IPS-NIHi11 (cell line): ENCODE measurements at regions not wholly inside any gene's neighbourhood (a gene's known extent, or its start where the extent isn't known, plus 50 kb on each side); places are given as distances from the start of the nearest gene placed in this dataset.

Experiments used
- DNase-seq: peaks from one replicate; pipeline ENCODE4 v3.0.0; 2012; ENCODE audit warnings: mixed read lengths, low spot score

GRCh38 chr7:155181768-155182167 is 111.6 kb downstream of the HTR5A start:
- DNase-seq = no peak

DNA sequence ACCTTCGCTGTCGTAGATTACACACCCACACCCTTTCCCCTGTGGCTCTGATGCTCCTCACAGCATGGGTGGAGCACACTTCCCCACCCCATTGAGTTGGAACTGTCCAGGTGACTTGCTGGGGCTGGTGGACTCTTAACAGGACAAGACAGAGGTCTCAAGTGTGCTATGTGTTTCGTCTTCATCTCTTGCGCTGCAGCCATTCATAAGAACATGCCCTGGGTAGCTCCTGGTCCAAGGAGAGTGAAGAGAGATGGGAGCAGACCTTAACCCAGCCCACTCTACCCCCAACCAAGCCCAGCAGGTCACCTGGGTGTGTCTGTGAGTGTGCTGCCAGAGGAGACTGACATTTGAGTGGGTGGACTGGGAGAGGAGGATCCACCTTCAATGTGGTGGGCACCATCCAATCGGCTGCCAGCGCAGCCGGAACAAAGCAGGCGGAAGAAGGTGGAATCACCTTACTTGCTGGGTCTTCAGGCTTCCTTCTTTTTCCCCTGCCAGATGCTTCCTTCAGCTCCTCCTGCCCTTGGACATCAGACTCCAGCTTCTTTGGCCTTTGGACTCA is 112.4 kb downstream of the HTR5A start:
- DNase-seq = no peak

DNA sequence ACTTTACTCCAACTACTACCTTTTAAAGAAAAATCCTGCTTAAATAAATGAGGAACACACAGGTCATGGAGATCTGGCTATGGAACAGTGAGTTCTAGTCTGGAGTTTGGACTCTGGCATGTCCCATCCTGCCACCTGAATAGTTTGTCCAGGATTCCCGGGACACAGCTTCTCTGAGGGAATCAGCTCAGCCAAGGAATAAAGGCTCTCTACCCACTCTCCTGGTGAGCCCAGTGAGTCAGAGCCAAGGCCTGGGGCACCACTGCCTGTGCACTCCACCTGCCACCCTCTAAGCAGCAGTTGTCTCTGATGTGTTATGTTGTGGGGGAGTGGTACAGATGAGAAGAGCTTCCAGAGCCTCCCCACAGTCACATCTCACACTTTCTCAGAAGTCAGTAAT is 113.5 kb downstream of the HTR5A start:
- no peak for DNase-seq

GRCh38 chr7:155184923-155185322 is 112.8 kb upstream of the INSIG1 start:
- no peak for DNase-seq

- DNase-seq = no peak
Measured at GRCh38 chr7:155187061-155187785, 110.5 kb upstream of the INSIG1 start.

DNA sequence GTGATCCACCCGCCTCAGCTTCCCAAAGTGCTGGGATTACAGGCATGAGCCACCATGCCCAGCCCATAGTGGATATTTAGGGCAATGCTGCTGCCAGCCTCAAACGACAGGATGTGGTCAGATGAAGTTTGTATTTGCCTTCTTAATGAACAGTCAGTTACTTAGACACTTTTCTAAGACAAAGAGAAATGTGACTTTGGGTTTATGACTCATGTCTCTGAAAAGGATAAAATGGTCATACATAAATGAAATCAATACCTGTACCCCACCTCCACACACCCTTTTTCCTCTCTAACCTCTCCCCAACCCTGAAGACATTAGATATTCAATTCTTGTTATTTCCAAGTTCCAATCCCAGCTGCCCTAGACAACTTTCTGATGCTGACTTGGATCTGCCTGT is 109.3 kb upstream of the INSIG1 start:
- DNase-seq = no peak

DNA sequence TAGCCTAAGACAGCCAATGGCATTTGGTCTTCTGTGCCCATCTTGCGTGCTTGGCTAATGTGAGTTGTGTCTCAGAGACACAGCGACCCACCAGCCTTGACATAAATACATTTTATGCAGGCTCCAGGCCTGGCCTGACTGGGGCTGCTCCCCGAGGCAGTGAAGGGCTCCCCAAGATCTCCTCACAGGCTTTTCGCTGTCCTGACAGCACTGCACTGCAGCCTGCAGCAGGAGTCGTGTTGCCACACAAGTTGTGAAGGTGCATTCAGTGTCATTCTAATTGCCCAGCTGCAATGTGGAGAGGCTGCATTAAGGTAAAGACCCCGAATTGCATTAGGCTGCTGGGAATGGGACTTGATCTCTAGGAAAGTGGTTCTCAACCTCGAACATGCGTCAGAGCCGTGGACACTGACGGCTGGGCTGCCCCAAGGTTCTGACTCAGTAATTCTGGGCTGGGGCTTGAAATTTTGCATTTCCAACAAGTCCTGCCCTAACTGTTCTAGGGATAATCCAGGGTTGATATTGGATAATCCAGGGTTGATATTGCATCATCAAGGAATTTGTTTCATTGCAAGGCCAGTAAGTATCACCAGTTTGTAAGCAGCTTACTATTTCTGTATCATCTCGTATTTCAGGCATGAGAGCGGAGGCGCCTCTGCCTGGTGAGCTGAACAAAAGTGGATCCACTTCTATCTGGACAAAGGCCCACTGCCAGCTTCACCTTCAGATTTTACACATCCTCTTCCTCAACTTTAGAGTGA is 108.7 kb upstream of the INSIG1 start:
- no peak for DNase-seq

- no peak for DNase-seq
Measured at GRCh38 chr7:155189590-155189989, 108.1 kb upstream of the INSIG1 start.

GRCh38 chr7:155190688-155191087 is 107.0 kb upstream of the INSIG1 start:
- DNase-seq = peak; percentile 93

GRCh38 chr7:155191137-155191536 is 106.5 kb upstream of the INSIG1 start:
- no peak for DNase-seq

DNA sequence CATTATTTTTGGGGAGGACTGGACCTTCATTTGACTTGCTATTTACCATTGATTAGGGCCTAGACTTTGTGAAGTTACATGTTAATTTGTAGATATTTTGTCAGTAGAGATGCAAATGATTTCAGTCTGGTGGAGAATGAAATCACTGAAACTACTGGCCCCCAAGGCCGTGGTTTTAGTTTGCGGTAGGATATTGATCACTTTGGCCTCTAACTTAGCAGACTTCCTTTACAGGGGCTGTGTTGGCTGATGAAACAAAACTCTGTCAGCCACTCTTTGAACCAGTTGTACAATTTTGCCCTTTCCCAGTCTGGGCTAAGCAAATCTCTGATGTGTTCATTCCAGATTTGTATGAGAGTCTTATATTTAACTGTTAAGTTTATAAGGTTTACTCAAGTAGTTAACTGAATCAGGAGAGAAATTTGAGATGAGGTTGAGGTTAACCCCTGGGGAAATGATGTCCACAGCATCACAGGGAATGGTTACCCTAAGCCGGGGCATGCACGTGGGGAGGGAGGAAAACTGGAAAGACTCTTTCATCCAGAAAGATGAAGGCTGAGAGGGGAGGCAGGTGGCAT is 105.7 kb upstream of the INSIG1 start:
- no peak for DNase-seq

GRCh38 chr7:155192961-155193640 is 104.6 kb upstream of the INSIG1 start:
- no peak for DNase-seq

DNA sequence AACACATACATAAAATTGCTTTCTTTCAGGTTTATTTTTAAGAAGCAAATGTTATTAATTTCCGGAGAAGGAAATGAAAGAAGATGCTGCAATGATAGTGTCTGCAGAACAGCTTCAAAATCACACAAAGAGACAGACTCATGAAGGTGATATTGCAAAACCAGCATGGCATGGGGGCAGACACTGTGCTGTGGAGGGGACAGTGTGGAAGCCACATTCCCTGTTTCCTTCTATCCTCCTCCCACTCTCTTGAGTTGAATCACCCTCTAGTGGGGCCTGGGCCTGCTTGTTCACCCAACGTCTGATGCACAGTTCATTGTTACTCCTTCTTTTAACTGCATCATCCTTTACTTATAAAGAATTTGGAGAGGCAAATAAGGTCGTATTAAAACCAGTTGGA is 104.0 kb upstream of the INSIG1 start:
- no peak for DNase-seq

DNA sequence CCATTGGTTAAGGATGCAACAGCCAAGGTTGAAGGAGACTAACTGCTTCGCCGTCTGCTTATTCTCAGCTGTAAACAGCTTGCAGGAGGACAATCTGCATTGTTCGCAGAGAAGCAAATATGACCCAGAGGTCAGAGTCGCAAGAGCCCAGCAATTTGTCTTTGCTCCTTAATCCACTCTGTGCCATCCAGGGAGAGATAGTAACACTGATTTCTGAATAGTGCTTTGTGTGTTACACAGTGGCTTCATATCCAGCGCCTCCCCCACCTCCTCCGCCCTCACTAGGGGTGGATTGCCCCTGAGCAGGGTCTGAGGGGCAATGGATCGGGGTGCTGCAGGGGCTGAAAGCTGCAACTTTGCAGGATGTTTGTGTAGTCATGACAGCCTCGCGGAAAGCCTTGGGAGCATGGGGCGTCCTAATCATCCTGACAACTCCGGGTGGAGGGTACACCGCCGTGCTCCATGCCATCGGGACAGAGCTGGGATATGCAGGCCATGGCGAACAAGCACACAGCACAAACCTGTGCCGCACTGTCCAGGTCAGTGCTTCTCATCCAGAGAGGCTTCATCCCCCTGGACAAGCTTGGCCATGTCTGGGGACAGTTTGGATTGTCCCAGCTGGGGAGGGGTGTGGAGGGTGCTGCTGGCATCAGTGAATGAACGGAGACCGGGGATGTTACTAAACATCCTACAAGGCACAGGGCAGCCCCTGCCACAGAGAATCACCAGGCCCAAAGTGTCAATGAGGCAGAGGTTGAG is 103.1 kb upstream of the INSIG1 start:
- no peak for DNase-seq

- no peak for DNase-seq
Measured at GRCh38 chr7:155195939-155196523, 101.6 kb upstream of the INSIG1 start.

DNA sequence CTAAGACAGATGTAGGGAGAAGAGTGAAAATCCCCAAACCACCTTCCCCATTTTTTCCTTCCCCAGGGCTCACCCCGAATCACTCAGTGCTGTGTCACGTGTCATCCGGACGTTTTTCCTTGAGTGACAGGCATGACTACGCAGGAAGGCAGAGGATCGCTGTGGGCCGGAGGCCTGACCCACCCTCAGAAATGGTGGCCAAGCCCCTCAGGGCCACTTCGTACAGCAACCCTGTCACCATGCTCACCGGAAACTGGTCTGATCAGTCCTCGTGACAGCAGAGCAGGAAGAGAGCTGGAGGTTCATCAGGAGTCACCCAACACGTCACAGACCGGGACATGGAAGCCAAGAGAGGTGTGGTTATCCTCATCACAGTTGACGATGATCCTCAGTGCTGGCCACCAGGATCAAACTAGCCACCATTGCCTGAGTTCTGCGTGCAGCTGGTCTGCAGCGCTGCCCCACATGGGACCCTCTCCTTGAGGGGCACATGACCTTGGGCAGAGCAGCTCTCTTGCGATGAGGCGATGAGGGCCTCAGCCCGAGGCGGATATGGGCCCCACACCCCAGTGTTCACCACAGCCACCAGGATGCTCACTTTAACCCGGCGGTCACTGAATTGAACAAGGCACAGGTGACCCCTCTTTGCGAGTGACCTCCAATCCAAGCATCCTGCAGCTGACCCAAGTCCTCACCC is 99.3 kb upstream of the INSIG1 start:
- no peak for DNase-seq

DNA sequence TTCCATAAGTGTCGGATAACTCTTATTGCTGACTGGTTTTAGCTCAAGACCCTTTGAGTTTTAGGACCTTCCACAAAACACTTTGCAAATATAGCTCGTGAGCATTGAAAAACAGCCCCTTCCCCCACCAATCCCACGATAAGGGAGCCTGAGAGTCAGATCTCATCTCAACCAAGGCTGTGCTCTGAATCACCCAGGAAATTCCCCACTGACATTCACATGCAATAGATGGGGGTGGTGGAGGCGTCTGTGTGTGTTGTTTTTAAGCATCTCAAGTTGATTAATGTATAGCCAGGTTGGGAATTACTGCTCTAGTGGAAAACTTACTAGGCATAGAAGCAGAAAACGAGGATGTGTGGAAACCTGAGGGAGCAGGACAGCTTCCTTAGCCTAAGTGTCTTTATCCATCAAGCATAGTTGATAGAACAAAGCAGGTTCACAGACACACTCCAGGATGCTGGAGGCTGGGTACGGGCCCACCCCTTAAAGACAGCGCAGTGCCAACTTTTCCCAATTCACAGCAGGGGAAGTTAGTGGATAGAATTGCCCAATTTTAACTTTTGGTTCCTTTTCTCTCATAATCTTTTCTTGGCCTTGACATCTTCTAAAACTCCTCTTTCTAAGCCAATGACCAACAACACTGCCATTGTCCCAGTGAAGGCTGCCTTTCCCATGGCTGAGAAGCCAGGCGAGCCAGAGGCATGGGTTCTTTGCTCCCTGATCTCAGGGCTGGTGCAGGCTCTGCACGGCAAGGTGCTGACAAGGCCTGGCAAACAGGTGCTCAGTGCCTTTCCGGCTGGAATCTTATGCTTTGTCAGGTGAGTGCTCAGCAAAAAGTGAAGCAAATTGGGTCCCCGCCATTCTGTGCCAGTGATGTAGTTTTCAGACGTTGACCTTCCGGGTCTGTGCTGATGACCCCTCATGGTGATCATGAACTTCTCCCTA is 98.5 kb upstream of the INSIG1 start:
- no peak for DNase-seq

DNA sequence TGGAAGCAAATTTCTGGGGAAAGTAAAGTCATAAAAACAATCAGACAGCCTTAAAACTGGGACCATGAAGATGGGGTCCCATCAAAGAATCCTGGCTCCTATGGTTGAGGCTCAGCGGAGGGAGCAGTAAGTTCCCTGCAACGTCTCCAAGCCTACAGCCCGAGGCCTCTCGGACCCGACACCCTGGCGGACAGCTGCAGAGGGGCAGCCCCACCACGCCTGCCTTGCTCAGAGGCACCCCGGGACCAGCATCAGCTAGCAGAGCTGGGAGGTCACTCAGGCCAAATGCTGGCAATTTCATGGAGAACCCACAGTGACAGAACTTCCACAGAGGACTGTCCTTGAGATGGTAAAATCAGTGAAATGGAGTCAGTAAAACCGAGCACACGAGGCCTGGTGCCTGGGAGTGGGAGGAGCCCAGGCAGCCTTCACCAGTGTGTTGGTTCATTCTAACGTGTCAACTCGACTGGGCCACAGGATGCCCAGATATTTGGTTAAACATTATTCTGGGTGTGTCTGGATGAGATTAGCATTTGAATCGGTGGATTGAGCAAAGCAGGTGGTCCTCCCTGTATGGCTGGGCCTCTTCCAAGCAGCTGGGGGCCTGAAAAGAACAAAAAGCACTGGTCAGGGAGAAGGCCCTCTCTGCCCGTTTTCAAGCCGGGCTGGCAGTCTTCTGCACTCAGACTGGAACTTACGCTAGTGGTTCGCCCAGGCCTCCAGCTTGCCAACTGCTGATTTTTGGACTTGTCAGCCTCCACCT is 96.2 kb upstream of the INSIG1 start:
- DNase-seq = no peak
